ENCODE measurements at regions not wholly inside any gene's neighbourhood (a gene's known extent, or its start where the extent isn't known, plus 50 kb on each side); places are given as distances from the start of the nearest gene placed in this dataset.

- no peaks in the 10 kb centered on the region for H3K36me3 Mint-ChIP-seq (ENCODE audit: low read depth)
- DNase-seq, result no peak
- no peak overlapping the region for H3K4me3 Mint-ChIP-seq
- H3K4me1 Mint-ChIP-seq (ENCODE audit: low read depth), result no peaks in the 10 kb centered on the region
- TF ChIP-seq CTCF (IDR thresholded peaks at IDR 0.05), result no peak
- no peaks in the 10 kb centered on the region for H3K9me3 Mint-ChIP-seq
- H3K27me3 Mint-ChIP-seq (ENCODE audit: insufficient read depth), result no peaks in the 10 kb centered on the region
- H3K27ac Mint-ChIP-seq, result no peak overlapping the region
Observed at GRCh38 chr16:64060631-64061030, 1061.2 kb downstream of the CDH11 start.

GRCh38 chr16:64058685-64059084 is 1063.2 kb downstream of the CDH11 start:
- TF ChIP-seq CTCF (IDR thresholded peaks at IDR 0.05), result no peak
- Mint-ChIP-seq H3K9me3 (no peaks in the 10 kb centered on the region), H3K27me3 (ENCODE audit: insufficient read depth) (no peaks in the 10 kb centered on the region), H3K4me3 (no peak overlapping the region), H3K36me3 (ENCODE audit: low read depth) (no peaks in the 10 kb centered on the region), H3K4me1 (ENCODE audit: low read depth) (no peaks in the 10 kb centered on the region), H3K27ac (no peak overlapping the region)
- DNase-seq, result no peak

DNA sequence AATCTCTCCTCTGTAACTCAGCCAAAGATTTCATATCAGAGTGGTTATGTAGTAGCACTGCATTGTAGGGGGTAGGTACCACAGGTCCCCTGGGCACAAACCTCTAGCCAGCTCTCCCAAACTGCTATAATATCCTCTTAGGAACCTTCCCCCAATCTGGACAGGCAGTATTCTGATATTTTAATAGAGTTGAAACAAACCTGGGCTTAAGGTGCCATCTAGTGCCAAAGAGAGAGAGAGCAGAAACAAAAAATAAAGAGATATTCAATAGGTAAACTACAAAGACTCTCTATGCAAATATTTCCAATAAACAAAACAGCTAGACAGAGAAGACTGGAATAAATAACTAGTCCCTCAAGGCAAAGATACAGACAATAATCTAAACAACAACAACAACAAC is 1070.0 kb downstream of the CDH11 start:
- peak; percentile 3 for DNase-seq
- peaks cover 5% of the 10 kb centered on the region; the same call in 1 of the 2 replicates for H3K9me3 Mint-ChIP-seq
- no peak overlapping the region for H3K27ac Mint-ChIP-seq
- H3K27me3 Mint-ChIP-seq (ENCODE audit: insufficient read depth), result no peaks in the 10 kb centered on the region
- H3K4me3 Mint-ChIP-seq, result no peak overlapping the region
- H3K36me3 Mint-ChIP-seq (ENCODE audit: low read depth), result no peaks in the 10 kb centered on the region
- peak; percentile 67 for TF ChIP-seq CTCF (IDR thresholded peaks at IDR 0.05)
- H3K4me1 Mint-ChIP-seq (ENCODE audit: low read depth), result no peaks in the 10 kb centered on the region

GRCh38 chr16:64047878-64048277 is 1074.0 kb downstream of the CDH11 start:
- DNase-seq, result no peak
- no peaks in the 10 kb centered on the region for H3K4me1 Mint-ChIP-seq (ENCODE audit: low read depth)
- no peaks in the 10 kb centered on the region for H3K36me3 Mint-ChIP-seq (ENCODE audit: low read depth)
- H3K4me3 Mint-ChIP-seq, result no peak overlapping the region
- no peak overlapping the region for H3K27ac Mint-ChIP-seq
- TF ChIP-seq CTCF (IDR thresholded peaks at IDR 0.05), result no peak
- H3K27me3 Mint-ChIP-seq (ENCODE audit: insufficient read depth), result no peaks in the 10 kb centered on the region; the same call in 1 of the 2 replicates
- H3K9me3 Mint-ChIP-seq, result peaks cover 5% of the 10 kb centered on the region; the same call in 1 of the 2 replicates

- no peaks in the 10 kb centered on the region; the same call in 1 of the 2 replicates for H3K27me3 Mint-ChIP-seq (ENCODE audit: insufficient read depth)
- H3K27ac Mint-ChIP-seq, result no peak overlapping the region
- no peaks in the 10 kb centered on the region for H3K4me1 Mint-ChIP-seq (ENCODE audit: low read depth)
- no peak overlapping the region for H3K4me3 Mint-ChIP-seq
- no peak for TF ChIP-seq CTCF (IDR thresholded peaks at IDR 0.05)
- DNase-seq, result no peak
- no peaks in the 10 kb centered on the region for H3K36me3 Mint-ChIP-seq (ENCODE audit: low read depth)
- peaks cover 4% of the 10 kb centered on the region; the same call in 1 of the 2 replicates for H3K9me3 Mint-ChIP-seq
Observed at GRCh38 chr16:64047207-64047606, 1074.7 kb downstream of the CDH11 start.

- TF ChIP-seq CTCF (IDR thresholded peaks at IDR 0.05), result no peak
- H3K4me1 Mint-ChIP-seq (ENCODE audit: low read depth), result no peaks in the 10 kb centered on the region
- no peaks in the 10 kb centered on the region for H3K36me3 Mint-ChIP-seq (ENCODE audit: low read depth)
- H3K4me3 Mint-ChIP-seq, result no peak overlapping the region
- H3K27me3 Mint-ChIP-seq (ENCODE audit: insufficient read depth), result peaks cover 7% of the 10 kb centered on the region
- no peak for DNase-seq
- H3K27ac Mint-ChIP-seq, result no peak overlapping the region
- no peaks in the 10 kb centered on the region for H3K9me3 Mint-ChIP-seq
Observed at GRCh38 chr16:64035337-64035736, 1086.5 kb downstream of the CDH11 start.

Measured in HFFc6 (cell line).